GM18505 (cell line): ENCODE measurements at regions not wholly inside any gene's neighbourhood (a gene's known extent, or its start where the extent isn't known, plus 50 kb on each side); places are given as distances from the start of the nearest gene placed in this dataset.

Source experiments
- ATAC-seq: cut with Tn5 transposase; IDR thresholded peaks from one replicate; pipeline ENCODE4 v1.9.1; 2021; ENCODE audit not compliant: unreplicated experiment
- POLR2A ChIP-seq: IDR thresholded peaks from 4 replicates; pipeline ENCODE4 v1.6.1; 2011; ENCODE audit warnings: borderline replicate concordance; ENCODE audit not compliant: insufficient read depth, insufficient read length; ENCODE audit errors: extremely low read depth

GRCh38 chr12:60093428-60093827 lies 497.6 kb downstream of the SLC16A7 start:
- ATAC-seq = no peak
- no peak for TF ChIP-seq POLR2A

- no peak for ATAC-seq
These were observed 498.6 kb downstream of the SLC16A7 start for GRCh38 chr12:60094436-60094835.

GRCh38 chr12:60096727-60097126 lies 500.9 kb downstream of the SLC16A7 start:
- no peak for ATAC-seq
- TF ChIP-seq POLR2A = no peak

More at GRCh38 chr12:60094436-60094835, 498.6 kb downstream of the SLC16A7 start:
- TF ChIP-seq POLR2A = no peak

GRCh38 chr12:60100160-60100559 lies 504.3 kb downstream of the SLC16A7 start:
- TF ChIP-seq POLR2A = no peak
- no peak for ATAC-seq

- no peak for TF ChIP-seq POLR2A
- ATAC-seq = no peak
These were observed 505.0 kb downstream of the SLC16A7 start for GRCh38 chr12:60100852-60101251.

GRCh38 chr12:60101715-60102114 lies 505.9 kb downstream of the SLC16A7 start:
- TF ChIP-seq POLR2A = no peak
- no peak for ATAC-seq

- ATAC-seq = no peak
- TF ChIP-seq POLR2A = no peak
These were observed 510.4 kb downstream of the SLC16A7 start for GRCh38 chr12:60106214-60106613.

- no peak for ATAC-seq
- TF ChIP-seq POLR2A = no peak
These were observed 512.2 kb downstream of the SLC16A7 start for GRCh38 chr12:60107992-60108391.

- TF ChIP-seq POLR2A = no peak
- no peak for ATAC-seq
These were observed 516.2 kb downstream of the SLC16A7 start for GRCh38 chr12:60112063-60112462.

- no peak for TF ChIP-seq POLR2A
- ATAC-seq = no peak
These were observed 516.9 kb downstream of the SLC16A7 start for GRCh38 chr12:60112763-60113162.

GRCh38 chr12:60114169-60114568 lies 518.3 kb downstream of the SLC16A7 start:
- no peak for TF ChIP-seq POLR2A
- ATAC-seq = no peak

- TF ChIP-seq POLR2A = no peak
- ATAC-seq = no peak
These were observed 523.5 kb downstream of the SLC16A7 start for GRCh38 chr12:60119327-60119726.

- no peak for ATAC-seq
- no peak for TF ChIP-seq POLR2A
These were observed 524.4 kb downstream of the SLC16A7 start for GRCh38 chr12:60120199-60120598.

GRCh38 chr12:60123557-60123956 lies 527.7 kb downstream of the SLC16A7 start:
- ATAC-seq = no peak
- TF ChIP-seq POLR2A = no peak

GRCh38 chr12:60137513-60137912 lies 541.7 kb downstream of the SLC16A7 start:
- ATAC-seq = no peak
- TF ChIP-seq POLR2A = no peak

- TF ChIP-seq POLR2A = no peak
- no peak for ATAC-seq
These were observed 542.7 kb downstream of the SLC16A7 start for GRCh38 chr12:60138526-60138925.

GRCh38 chr12:60144395-60144794 lies 548.6 kb downstream of the SLC16A7 start:
- no peak for ATAC-seq

More at GRCh38 chr12:60144395-60144794, 548.6 kb downstream of the SLC16A7 start:
- TF ChIP-seq POLR2A = no peak
